Epithelial cell of proximal tubule (primary cell): ENCODE measurements at regions not wholly inside any gene's neighbourhood (a gene's known extent, or its start where the extent isn't known, plus 50 kb on each side); places are given as distances from the start of the nearest gene placed in this dataset.
"Not testable (repeated sequence)": the region's sequence is repeated elsewhere in the genome, so short reads cannot be mapped to it uniquely, and the experiment has no call there.

Source experiments
- DNase-seq: peaks from one replicate; pipeline ENCODE4 v3.0.0-alpha.2; 2011; ENCODE audit warnings: low read depth
- H3K4me3 ChIP-seq: 2 replicates; pipeline ENCODE4 v1.5.1; 2011; ENCODE audit warnings: low read depth, mild to moderate bottlenecking, low read length
- TF ChIP-seq, protein P1 (sequence below): conservative IDR thresholded peaks from 2 replicates; pipeline ENCODE4 v1.5.1; 2012; ENCODE audit warnings: low read depth, mild to moderate bottlenecking, low read length

DNA sequence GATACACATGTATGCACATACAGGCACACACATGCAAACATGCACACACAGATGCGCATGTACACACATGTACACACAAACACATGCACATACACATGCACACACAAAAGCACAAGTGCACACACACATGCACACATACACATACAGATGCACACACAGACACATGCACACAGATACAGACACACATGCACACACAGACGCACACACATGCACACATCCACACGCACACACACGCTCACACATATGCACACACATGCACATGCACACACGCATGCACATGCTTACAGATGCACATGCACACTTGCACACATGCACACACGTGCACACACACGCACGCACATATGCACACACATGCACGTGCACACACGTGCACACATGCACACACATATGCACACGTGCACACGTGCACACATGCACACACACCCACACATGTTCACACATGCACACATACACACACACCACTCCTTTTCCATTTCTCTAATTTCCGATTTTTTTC lies 283.8 kb upstream of the FRG2C start:
- TF ChIP-seq, protein P1, sequence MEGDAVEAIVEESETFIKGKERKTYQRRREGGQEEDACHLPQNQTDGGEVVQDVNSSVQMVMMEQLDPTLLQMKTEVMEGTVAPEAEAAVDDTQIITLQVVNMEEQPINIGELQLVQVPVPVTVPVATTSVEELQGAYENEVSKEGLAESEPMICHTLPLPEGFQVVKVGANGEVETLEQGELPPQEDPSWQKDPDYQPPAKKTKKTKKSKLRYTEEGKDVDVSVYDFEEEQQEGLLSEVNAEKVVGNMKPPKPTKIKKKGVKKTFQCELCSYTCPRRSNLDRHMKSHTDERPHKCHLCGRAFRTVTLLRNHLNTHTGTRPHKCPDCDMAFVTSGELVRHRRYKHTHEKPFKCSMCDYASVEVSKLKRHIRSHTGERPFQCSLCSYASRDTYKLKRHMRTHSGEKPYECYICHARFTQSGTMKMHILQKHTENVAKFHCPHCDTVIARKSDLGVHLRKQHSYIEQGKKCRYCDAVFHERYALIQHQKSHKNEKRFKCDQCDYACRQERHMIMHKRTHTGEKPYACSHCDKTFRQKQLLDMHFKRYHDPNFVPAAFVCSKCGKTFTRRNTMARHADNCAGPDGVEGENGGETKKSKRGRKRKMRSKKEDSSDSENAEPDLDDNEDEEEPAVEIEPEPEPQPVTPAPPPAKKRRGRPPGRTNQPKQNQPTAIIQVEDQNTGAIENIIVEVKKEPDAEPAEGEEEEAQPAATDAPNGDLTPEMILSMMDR, result no peak
- H3K4me3 ChIP-seq, result no peak overlapping the region
- DNase-seq, result no peak

DNA sequence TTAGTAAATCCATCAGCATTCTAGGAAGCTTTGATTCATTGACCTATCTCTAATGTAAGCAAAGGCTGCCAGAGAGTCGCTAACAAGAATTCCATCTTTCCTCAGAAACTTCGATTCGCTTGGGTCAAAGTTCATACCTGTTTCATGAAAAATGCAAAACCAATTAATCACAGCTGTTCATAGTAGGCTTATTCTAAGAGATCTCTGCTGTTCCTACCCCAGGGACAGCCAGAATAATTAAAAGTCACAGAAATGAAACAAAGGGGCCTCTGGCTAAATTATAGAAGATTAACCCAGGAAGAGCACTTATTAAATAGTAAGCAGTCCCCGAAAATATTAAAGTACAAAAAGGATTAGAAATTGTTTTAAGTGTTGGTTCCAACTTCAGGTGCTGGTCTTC lies 280.1 kb upstream of the FRG2C start:
- not testable (repeated sequence) for DNase-seq, H3K4me3 ChIP-seq

DNA sequence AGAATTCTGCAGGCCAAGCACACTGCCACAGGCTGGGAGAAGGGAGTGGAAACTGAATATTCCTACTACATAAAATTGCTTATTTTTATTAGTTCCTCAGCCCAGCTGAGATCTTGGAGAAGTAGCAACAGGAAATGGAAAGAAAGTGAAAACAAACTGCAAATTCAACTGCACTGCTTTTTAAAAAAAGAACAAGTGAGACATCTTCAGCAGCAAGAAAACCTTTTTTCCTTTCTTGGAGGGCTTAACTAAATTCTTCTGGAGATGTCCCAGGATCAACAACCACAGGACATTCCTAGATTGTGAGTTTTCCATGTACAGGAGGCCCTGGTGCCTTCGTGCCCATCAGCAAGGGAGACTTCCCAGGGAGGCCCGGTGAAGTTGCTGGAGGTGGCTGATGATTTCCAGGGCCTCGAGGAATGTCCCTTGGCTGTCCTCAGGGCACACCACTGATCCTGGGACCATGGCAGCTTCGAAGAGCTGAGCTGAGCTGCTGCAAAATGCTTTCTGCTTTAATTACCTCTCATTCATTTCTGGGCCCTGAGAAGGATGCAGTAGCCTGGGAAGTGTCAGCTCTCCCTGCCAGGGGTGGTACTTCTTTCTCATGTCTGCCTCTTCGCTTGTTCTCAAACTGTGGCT lies 275.5 kb upstream of the FRG2C start:
- H3K4me3 ChIP-seq, DNase-seq: not testable (repeated sequence)

DNA sequence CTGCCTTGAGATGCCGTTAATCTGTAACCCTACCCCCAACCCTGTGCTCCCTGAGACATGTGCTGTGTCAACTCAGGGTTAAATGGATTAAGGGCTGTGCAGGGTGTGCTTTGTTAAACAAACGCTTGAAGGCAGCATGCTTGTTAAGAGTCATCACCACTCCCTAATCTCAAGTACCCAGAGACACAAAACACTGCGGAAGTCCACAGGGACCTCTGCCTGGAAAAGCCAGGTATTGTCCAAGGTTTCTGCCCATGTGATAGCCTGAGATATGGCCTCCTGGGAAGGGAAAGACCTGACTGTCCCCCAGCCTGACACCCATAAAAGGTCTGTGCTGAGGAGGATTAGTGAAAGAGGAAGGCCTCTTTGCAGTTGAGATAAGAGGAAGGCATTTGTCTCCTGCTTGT lies 270.8 kb upstream of the FRG2C start:
- not testable (repeated sequence) for DNase-seq, H3K4me3 ChIP-seq

DNA sequence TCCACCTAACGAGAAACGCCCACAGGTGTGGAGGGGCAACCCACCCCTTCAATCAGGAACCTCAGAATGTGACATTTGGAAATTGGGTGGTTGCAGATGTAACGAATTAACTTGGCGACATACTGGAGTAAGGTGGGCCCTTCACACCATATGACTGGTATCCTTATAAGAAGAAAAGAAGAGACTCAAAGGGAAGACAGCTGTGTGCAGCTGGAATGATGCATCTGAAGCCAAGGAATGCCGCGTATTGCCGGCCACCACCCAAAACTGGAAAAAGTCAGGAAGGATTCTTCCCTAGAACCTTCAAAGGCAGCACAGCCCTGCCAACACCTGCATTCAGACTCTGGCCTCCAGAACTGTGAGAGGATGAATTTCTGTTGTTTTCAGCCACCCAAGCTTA lies 270.0 kb upstream of the FRG2C start:
- not testable (repeated sequence) for DNase-seq, H3K4me3 ChIP-seq

DNA sequence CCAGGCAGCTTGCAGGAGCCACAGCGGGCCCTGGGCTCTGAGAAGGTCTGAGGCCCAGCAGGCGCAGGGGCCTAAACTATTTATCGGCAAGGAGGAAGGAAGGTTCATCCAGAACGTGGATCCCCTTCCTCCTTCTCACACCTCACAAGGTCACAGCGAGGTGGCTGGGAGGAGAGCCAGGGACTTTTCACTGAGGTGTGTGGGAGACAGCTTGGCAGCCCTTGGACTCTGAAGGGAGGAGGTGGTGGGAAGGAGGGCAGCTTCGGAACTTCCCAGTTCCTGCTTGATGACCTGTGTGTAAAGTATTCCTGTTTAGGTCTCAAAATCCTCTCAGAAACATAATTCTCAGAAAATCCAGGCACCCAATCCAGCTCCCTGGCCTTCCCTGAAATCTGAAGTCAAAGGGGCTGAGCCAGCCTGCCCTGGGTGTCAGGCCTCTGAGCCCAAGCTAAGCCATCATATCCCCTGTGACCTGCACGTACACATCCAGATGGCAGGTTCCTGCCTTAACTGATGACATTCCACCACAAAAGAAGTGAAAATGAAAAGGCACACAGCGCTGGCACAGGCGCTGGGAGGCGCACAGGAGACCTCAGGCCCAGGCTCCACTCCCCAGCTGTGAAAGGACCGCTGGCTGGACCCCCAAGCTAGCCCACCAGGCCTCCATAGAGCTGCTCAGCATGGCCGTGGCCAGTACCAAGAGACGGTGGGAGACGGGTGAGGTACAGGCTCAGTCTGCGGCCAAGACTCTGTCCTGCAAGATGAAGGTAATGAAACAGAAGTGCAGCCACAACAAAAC lies 269.4 kb upstream of the FRG2C start:
- not testable (repeated sequence) for DNase-seq, H3K4me3 ChIP-seq

DNA sequence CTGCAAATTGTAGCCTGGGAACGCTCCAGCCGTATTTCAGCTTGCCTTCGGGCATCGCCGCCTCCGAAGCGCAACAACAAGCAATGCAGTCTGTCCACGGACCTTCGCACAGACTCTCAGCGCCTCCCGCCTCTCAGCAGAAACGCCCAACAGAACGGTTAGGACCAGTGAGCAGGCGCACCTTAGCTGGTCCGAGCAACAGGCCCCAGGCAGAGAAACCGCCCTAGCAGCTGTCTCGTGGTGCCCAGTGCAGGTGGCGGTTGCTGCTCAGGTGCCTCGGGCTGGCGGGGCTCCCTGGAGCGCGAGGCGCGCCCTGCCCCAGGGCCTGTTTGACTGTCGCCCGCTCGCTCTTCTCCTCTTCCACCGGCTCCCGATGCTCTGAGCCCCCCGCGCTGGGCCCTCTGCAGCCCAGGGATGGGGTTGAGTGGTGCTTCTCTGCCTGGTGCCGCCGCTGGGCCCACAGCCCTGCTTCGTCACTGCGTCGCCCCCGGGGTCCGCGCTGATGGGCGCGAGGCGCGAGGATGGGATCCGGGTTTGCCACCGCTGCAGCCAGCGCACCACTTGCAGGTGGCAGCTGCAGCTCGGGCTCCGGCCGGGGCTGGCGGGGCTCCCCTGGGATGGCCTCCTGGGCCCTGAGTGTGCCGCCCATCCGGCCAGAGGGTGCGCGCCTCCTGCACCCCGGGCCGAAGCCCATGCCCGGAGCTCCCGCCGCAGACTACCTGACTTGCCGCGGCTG lies 268.4 kb upstream of the FRG2C start:
- TF ChIP-seq, protein P1, result no peak
- DNase-seq, result no peak
- no peak overlapping the region for H3K4me3 ChIP-seq

DNA sequence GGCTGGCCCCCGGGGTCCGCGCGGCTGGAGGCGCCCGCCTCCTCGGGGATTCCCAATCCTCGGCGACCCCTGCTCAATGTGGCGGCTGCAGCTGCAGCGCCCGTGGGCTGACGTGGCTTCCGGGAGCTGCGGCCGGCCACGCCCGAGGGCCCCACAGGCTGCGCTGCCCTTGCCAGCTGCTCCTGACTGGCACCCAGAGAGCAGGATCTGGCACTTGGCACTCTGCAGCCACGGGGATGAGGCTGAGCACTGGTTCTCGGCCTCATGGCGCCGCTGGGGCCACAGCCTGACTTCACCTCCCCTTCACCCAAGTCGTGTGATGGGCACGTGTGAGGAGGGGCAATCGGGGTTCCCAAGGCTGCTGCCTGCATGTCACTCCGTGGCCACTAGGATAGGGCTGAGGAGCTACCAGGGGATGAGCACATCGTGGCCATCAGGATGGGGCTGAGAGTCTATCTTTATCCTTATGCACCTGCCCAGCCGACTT lies 267.8 kb upstream of the FRG2C start:
- H3K4me3 ChIP-seq, result no peak overlapping the region
- DNase-seq, result no peak
- TF ChIP-seq, protein P1, result no peak

DNA sequence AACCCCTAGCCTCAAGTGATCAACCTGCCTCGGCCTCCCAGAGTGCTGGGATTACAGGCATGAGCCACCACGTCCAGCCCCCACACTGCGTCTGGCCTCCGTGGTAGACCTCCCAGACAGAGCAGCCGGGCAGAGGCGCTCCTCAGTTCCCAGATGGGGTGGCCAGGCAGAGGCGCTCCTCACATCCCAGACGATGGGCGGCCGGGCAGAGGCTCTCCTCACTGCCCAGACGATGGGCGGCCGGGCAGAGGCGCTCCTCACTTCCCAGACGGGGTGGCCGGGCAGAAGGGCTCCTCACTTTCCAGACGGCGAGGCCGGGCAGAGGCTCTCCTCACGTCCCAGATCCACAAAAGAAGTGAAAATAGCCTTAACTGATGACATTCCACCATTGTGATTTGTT lies 266.6 kb upstream of the FRG2C start:
- not testable (repeated sequence) for DNase-seq, H3K4me3 ChIP-seq
